ENCODE measurements at regions not wholly inside any gene's neighbourhood (a gene's known extent, or its start where the extent isn't known, plus 50 kb on each side); places are given as distances from the start of the nearest gene placed in this dataset.

GRCh38 chr3:148439254-148439822 lies 258.4 kb upstream of the AGTR1 start:
- no peak for DNase-seq (ENCODE audit: low read depth)
- TF ChIP-seq CTCF (IDR thresholded peaks at IDR 0.05; ENCODE audit: insufficient read depth, low read length): no peak
- H3K4me3 ChIP-seq (ENCODE audit: low read depth, low read length): no peak overlapping the region

GRCh38 chr3:148441191-148441590 lies 256.5 kb upstream of the AGTR1 start:
- no peak overlapping the region for H3K4me3 ChIP-seq (ENCODE audit: low read depth, low read length)
- no peak for DNase-seq (ENCODE audit: low read depth)
- no peak for TF ChIP-seq CTCF (IDR thresholded peaks at IDR 0.05; ENCODE audit: insufficient read depth, low read length)

- no peak for TF ChIP-seq CTCF (IDR thresholded peaks at IDR 0.05; ENCODE audit: insufficient read depth, low read length)
- DNase-seq (ENCODE audit: low read depth): no peak
- no peak overlapping the region for H3K4me3 ChIP-seq (ENCODE audit: low read depth, low read length)
Measured at GRCh38 chr3:148450819-148451218, 246.9 kb upstream of the AGTR1 start.

- DNase-seq (ENCODE audit: low read depth): no peak
- no peak overlapping the region for H3K4me3 ChIP-seq (ENCODE audit: low read depth, low read length)
- no peak for TF ChIP-seq CTCF (IDR thresholded peaks at IDR 0.05; ENCODE audit: insufficient read depth, low read length)
Measured at GRCh38 chr3:148451969-148452368, 245.7 kb upstream of the AGTR1 start.

- DNase-seq (ENCODE audit: low read depth): no peak
- TF ChIP-seq CTCF (IDR thresholded peaks at IDR 0.05; ENCODE audit: insufficient read depth, low read length): no peak
- no peak overlapping the region for H3K4me3 ChIP-seq (ENCODE audit: low read depth, low read length)
Measured at GRCh38 chr3:148453781-148454191, 243.9 kb upstream of the AGTR1 start.

- TF ChIP-seq CTCF (IDR thresholded peaks at IDR 0.05; ENCODE audit: insufficient read depth, low read length): no peak
- H3K4me3 ChIP-seq (ENCODE audit: low read depth, low read length): no peak overlapping the region
- DNase-seq (ENCODE audit: low read depth): no peak
Measured at GRCh38 chr3:148455098-148455497, 242.6 kb upstream of the AGTR1 start.

GRCh38 chr3:148457886-148458285 lies 239.8 kb upstream of the AGTR1 start:
- no peak for TF ChIP-seq CTCF (IDR thresholded peaks at IDR 0.05; ENCODE audit: insufficient read depth, low read length)
- no peak for DNase-seq (ENCODE audit: low read depth)

More at GRCh38 chr3:148457886-148458285, 239.8 kb upstream of the AGTR1 start:
- H3K4me3 ChIP-seq (ENCODE audit: low read depth, low read length): no peak overlapping the region

Data from fibroblast of the aortic adventitia (primary cell).